Astrocyte (in vitro differentiated cells and primary cell): ENCODE measurements at regions not wholly inside any gene's neighbourhood (a gene's known extent, or its start where the extent isn't known, plus 50 kb on each side); places are given as distances from the start of the nearest gene placed in this dataset.

ENCODE experiments used
- DNase-seq: peaks from one replicate; pipeline ENCODE4 v3.0.0-alpha.2; 2010; ENCODE audit warnings: low read depth
- FAIRE-seq: peaks from 2 replicates; lab custom pipeline; 2011; peaks lifted over from hg19 to GRCh38; lab: Jason Lieb, UNC
- H2AFZ ChIP-seq: 2 replicates; pipeline ENCODE4 v1.6.0; 2012; ENCODE audit warnings: low read depth, low read length, inconsistent platforms
- H3K27ac ChIP-seq: 2 replicates; pipeline ENCODE4 v1.5.1; 2011; ENCODE audit warnings: low read depth, low read length, inconsistent platforms
- H3K27me3 ChIP-seq: 2 replicates; pipeline ENCODE4 v1.6.0; 2011; ENCODE audit warnings: low read length, inconsistent platforms; ENCODE audit not compliant: insufficient read depth
- H3K36me3 ChIP-seq: 2 replicates; pipeline ENCODE4 v1.5.1; 2011; ENCODE audit warnings: low read length, inconsistent platforms; ENCODE audit not compliant: insufficient read depth
- H3K4me1 ChIP-seq: 2 replicates; pipeline ENCODE4 v1.5.1; 2011; ENCODE audit warnings: low read length, inconsistent platforms; ENCODE audit not compliant: insufficient read depth
- H3K4me2 ChIP-seq: 2 replicates; pipeline ENCODE4 v1.6.0; 2012; ENCODE audit warnings: low read length, inconsistent platforms
- H3K4me3 ChIP-seq: 2 replicates; pipeline ENCODE4 v1.5.1; 2011; ENCODE audit warnings: low read depth, mild to moderate bottlenecking, low read length, inconsistent platforms; ENCODE audit not compliant: insufficient read depth
- H3K79me2 ChIP-seq: 2 replicates; pipeline ENCODE4 v1.6.0; 2012; ENCODE audit warnings: mild to moderate bottlenecking, low read length, inconsistent platforms; ENCODE audit not compliant: insufficient read depth
- H3K9ac ChIP-seq: 2 replicates; pipeline ENCODE4 v1.6.0; 2012; ENCODE audit warnings: mild to moderate bottlenecking, low read length, inconsistent platforms
- H3K9me3 ChIP-seq: 2 replicates; pipeline ENCODE4 v1.5.1; 2012; ENCODE audit warnings: low read depth, mild to moderate bottlenecking, low read length, inconsistent platforms; ENCODE audit not compliant: insufficient read depth
- H4K20me1 ChIP-seq: 2 replicates; pipeline ENCODE4 v1.6.0; 2012; ENCODE audit warnings: low read length, inconsistent platforms; ENCODE audit not compliant: insufficient read depth
- H3K27ac Mint-ChIP-seq: one replicate; pipeline ENCODE4 v1.8.0; 2021; ENCODE audit warnings: mild to moderate bottlenecking, mixed read lengths; ENCODE audit not compliant: unreplicated experiment
- H3K27me3 Mint-ChIP-seq: one replicate; pipeline ENCODE4 v1.8.0; 2021; ENCODE audit warnings: low read depth, mixed read lengths; ENCODE audit not compliant: unreplicated experiment
- H3K36me3 Mint-ChIP-seq: one replicate; pipeline ENCODE4 v1.8.0; 2021; ENCODE audit warnings: low read depth, mixed read lengths; ENCODE audit not compliant: unreplicated experiment
- H3K4me1 Mint-ChIP-seq: one replicate; pipeline ENCODE4 v1.8.0; 2021; ENCODE audit warnings: low read depth, mixed read lengths; ENCODE audit not compliant: unreplicated experiment
- H3K4me3 Mint-ChIP-seq: one replicate; pipeline ENCODE4 v1.8.0; 2021; ENCODE audit warnings: mild to moderate bottlenecking, moderate library complexity, mixed read lengths; ENCODE audit not compliant: unreplicated experiment
- H3K9me3 Mint-ChIP-seq: one replicate; pipeline ENCODE4 v1.8.0; 2021; ENCODE audit warnings: mild to moderate bottlenecking, mixed read lengths; ENCODE audit not compliant: unreplicated experiment
- EZH2 ChIP-seq: IDR thresholded peaks from 2 replicates; pipeline ENCODE4 v1.6.1; 2012; ENCODE audit warnings: mild to moderate bottlenecking, low read length, inconsistent platforms; ENCODE audit not compliant: insufficient read depth
- TF ChIP-seq, protein P1 (sequence below): IDR thresholded peaks from 2 replicates; pipeline ENCODE4 v1.5.1; 2011; ENCODE audit warnings: low read depth, mild to moderate bottlenecking, inconsistent platforms, low read length, moderate library complexity; ENCODE audit not compliant: insufficient read depth

GRCh38 chr10:109127363-109127762 lies 795.9 kb downstream of the XPNPEP1 start:
- no peaks in the 10 kb centered on the region for H3K27me3 Mint-ChIP-seq
- H3K4me3 Mint-ChIP-seq = no peak overlapping the region
- Histone ChIP-seq H3K9me3 (no peaks in the 10 kb centered on the region), H3K27ac (no peak overlapping the region), H3K4me1 (no peaks in the 10 kb centered on the region), H3K9ac (no peak overlapping the region), H3K4me3 (no peak overlapping the region), H2AFZ (no peak overlapping the region), H3K27me3 (no peaks in the 10 kb centered on the region), H3K79me2 (no peaks in the 10 kb centered on the region), H4K20me1 (no peaks in the 10 kb centered on the region), H3K36me3 (no peaks in the 10 kb centered on the region), H3K4me2 (no peak overlapping the region)
- peaks cover 2% of the 10 kb centered on the region for H3K9me3 Mint-ChIP-seq
- FAIRE-seq (no peak), DNase-seq (no peak)
- no peaks in the 10 kb centered on the region for H3K36me3 Mint-ChIP-seq
- no peak for TF ChIP-seq EZH2
- TF ChIP-seq, protein P1, sequence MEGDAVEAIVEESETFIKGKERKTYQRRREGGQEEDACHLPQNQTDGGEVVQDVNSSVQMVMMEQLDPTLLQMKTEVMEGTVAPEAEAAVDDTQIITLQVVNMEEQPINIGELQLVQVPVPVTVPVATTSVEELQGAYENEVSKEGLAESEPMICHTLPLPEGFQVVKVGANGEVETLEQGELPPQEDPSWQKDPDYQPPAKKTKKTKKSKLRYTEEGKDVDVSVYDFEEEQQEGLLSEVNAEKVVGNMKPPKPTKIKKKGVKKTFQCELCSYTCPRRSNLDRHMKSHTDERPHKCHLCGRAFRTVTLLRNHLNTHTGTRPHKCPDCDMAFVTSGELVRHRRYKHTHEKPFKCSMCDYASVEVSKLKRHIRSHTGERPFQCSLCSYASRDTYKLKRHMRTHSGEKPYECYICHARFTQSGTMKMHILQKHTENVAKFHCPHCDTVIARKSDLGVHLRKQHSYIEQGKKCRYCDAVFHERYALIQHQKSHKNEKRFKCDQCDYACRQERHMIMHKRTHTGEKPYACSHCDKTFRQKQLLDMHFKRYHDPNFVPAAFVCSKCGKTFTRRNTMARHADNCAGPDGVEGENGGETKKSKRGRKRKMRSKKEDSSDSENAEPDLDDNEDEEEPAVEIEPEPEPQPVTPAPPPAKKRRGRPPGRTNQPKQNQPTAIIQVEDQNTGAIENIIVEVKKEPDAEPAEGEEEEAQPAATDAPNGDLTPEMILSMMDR = no peak
- no peaks in the 10 kb centered on the region for H3K4me1 Mint-ChIP-seq
- H3K27ac Mint-ChIP-seq = no peak overlapping the region

GRCh38 chr10:109126541-109126940 lies 796.8 kb downstream of the XPNPEP1 start:
- no peaks in the 10 kb centered on the region for H3K9me3 ChIP-seq
- H3K27ac ChIP-seq = no peak overlapping the region
- Mint-ChIP-seq H3K27me3 (no peaks in the 10 kb centered on the region), H3K36me3 (no peaks in the 10 kb centered on the region), H3K27ac (no peak overlapping the region), H3K4me1 (no peaks in the 10 kb centered on the region), H3K4me3 (no peak overlapping the region), H3K9me3 (no peaks in the 10 kb centered on the region)
- TF ChIP-seq, protein P1 = no peak
- H3K4me1 ChIP-seq = no peaks in the 10 kb centered on the region
- no peak for DNase-seq
- H3K9ac ChIP-seq = no peak overlapping the region
- H3K36me3 ChIP-seq = no peaks in the 10 kb centered on the region
- no peak overlapping the region for H2AFZ ChIP-seq
- H3K4me2 ChIP-seq = no peak overlapping the region
- H3K4me3 ChIP-seq = no peak overlapping the region
- H4K20me1 ChIP-seq = no peaks in the 10 kb centered on the region
- no peaks in the 10 kb centered on the region for H3K79me2 ChIP-seq
- H3K27me3 ChIP-seq = no peaks in the 10 kb centered on the region
- no peak for FAIRE-seq

- TF ChIP-seq EZH2 = no peak
- TF ChIP-seq, protein P1 = no peak
- Mint-ChIP-seq H3K27ac (no peak overlapping the region), H3K36me3 (no peaks in the 10 kb centered on the region)
These were observed 797.3 kb downstream of the XPNPEP1 start for GRCh38 chr10:109126016-109126415.

More at GRCh38 chr10:109126016-109126415, 797.3 kb downstream of the XPNPEP1 start:
- H3K4me2 ChIP-seq = no peak overlapping the region
- H2AFZ ChIP-seq = no peak overlapping the region
- no peak overlapping the region for H3K4me3 ChIP-seq
- no peaks in the 10 kb centered on the region for H3K4me1 ChIP-seq
- no peaks in the 10 kb centered on the region for H3K27me3 Mint-ChIP-seq
- no peaks in the 10 kb centered on the region for H3K79me2 ChIP-seq
- no peaks in the 10 kb centered on the region for H3K9me3 ChIP-seq
- H3K9me3 Mint-ChIP-seq = no peaks in the 10 kb centered on the region
- FAIRE-seq = no peak
- no peak overlapping the region for H3K4me3 Mint-ChIP-seq
- DNase-seq = no peak
- no peak overlapping the region for H3K9ac ChIP-seq
- no peaks in the 10 kb centered on the region for H4K20me1 ChIP-seq
- H3K36me3 ChIP-seq = no peaks in the 10 kb centered on the region
- no peaks in the 10 kb centered on the region for H3K4me1 Mint-ChIP-seq
- no peaks in the 10 kb centered on the region for H3K27me3 ChIP-seq
- no peak overlapping the region for H3K27ac ChIP-seq
